Transverse colon (tissue), 4 donors: ENCODE measurements at regions not wholly inside any gene's neighbourhood (a gene's known extent, or its start where the extent isn't known, plus 50 kb on each side); places are given as distances from the start of the nearest gene placed in this dataset.

ENCODE experiments used
- EP300 ChIP-seq: sonication (generic); formaldehyde crosslinking; IDR thresholded peaks from one replicate; pipeline ENCODE4 v1.6.1; 2017; ENCODE audit warnings: antibody characterized with exemption, low read depth
- POLR2A ChIP-seq: fragments of 450-650 bp; IDR thresholded peaks from one replicate; pipeline ENCODE4 v1.6.1; 2016; ENCODE audit warnings: antibody characterized with exemption, mild to moderate bottlenecking, moderate library complexity
- POLR2AphosphoS5 ChIP-seq, 3 donors: sonication (generic); formaldehyde crosslinking; IDR thresholded peaks; one replicate each; pipeline ENCODE4 v1.6.1; 2016; ENCODE audit warnings: antibody characterized with exemption in 3 of 3
- TF ChIP-seq, protein P1 (sequence below), 5 experiments: fragments of 200-600 bp in 3 of 5; fragments of 450-650 bp in 2 of 5; sonication (generic) in 3 of 5; IDR thresholded peaks; 1 replicate in 2 of 5; 2 replicates in 3 of 5; pipeline ENCODE4 v1.5.1; 2016 to 2017; ENCODE audit warnings: antibody characterized with exemption in 5 of 5, inconsistent platforms in 3 of 5, mild to moderate bottlenecking in 2 of 5, moderate library complexity in 1 of 5

DNA sequence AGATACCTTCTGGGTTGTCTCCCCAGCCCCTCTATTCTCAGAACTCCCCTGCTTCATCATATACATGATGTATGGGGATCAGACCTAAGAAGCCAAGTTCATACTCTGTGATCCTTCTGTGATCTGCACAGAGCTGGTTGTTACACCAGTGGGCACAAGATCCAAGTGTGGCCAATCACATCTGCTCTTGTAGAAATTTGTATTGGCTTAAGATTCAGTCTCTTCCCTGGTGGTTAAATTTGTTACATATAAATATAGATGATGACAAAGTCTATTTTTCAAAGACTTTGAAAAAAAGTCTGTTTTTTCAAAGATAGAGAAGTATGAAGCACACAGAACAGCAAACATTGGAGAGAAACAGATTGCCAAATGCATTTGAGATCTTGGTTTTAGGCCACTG, 135.8 kb upstream of the FGGY start:
- TF ChIP-seq EP300 (no peak), POLR2A (no peak), POLR2AphosphoS5 (IDR thresholded peaks at IDR 0.05) (no peak)
- TF ChIP-seq, protein P1, sequence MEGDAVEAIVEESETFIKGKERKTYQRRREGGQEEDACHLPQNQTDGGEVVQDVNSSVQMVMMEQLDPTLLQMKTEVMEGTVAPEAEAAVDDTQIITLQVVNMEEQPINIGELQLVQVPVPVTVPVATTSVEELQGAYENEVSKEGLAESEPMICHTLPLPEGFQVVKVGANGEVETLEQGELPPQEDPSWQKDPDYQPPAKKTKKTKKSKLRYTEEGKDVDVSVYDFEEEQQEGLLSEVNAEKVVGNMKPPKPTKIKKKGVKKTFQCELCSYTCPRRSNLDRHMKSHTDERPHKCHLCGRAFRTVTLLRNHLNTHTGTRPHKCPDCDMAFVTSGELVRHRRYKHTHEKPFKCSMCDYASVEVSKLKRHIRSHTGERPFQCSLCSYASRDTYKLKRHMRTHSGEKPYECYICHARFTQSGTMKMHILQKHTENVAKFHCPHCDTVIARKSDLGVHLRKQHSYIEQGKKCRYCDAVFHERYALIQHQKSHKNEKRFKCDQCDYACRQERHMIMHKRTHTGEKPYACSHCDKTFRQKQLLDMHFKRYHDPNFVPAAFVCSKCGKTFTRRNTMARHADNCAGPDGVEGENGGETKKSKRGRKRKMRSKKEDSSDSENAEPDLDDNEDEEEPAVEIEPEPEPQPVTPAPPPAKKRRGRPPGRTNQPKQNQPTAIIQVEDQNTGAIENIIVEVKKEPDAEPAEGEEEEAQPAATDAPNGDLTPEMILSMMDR (IDR thresholded peaks at IDR 0.05): no peak
